H7 (cell line): ENCODE measurements at regions not wholly inside any gene's neighbourhood (a gene's known extent, or its start where the extent isn't known, plus 50 kb on each side); places are given as distances from the start of the nearest gene placed in this dataset.
A peak's percentile ranks its signal among the peaks of the same experiment; 100 is the strongest.

Source experiments
- DNase-seq: peaks from one replicate; pipeline ENCODE4 v3.0.0; 2012
- H3K27me3 ChIP-seq: 2 replicates; pipeline ENCODE4 v1.6.0; 2011; ENCODE audit warnings: mild to moderate bottlenecking, low read length; ENCODE audit not compliant: control insufficient read depth, insufficient read depth
- H3K36me3 ChIP-seq: replicated peaks from 2 replicates; pipeline ENCODE4 v1.5.1; 2011; ENCODE audit warnings: low read length; ENCODE audit not compliant: control insufficient read depth, insufficient read depth
- H3K4me3 ChIP-seq: 2 replicates; pipeline ENCODE4 v1.5.1; 2011; ENCODE audit warnings: low read depth, mild to moderate bottlenecking, control low read depth, low read length, moderate library complexity; ENCODE audit not compliant: insufficient read depth

GRCh38 chr20:11776687-11777086 lies 141.0 kb upstream of the BTBD3 start:
- DNase-seq = no peak
- Histone ChIP-seq H3K4me3 (no peak overlapping the region), H3K36me3 (no peaks in the 10 kb centered on the region), H3K27me3 (no peaks in the 10 kb centered on the region)

DNA sequence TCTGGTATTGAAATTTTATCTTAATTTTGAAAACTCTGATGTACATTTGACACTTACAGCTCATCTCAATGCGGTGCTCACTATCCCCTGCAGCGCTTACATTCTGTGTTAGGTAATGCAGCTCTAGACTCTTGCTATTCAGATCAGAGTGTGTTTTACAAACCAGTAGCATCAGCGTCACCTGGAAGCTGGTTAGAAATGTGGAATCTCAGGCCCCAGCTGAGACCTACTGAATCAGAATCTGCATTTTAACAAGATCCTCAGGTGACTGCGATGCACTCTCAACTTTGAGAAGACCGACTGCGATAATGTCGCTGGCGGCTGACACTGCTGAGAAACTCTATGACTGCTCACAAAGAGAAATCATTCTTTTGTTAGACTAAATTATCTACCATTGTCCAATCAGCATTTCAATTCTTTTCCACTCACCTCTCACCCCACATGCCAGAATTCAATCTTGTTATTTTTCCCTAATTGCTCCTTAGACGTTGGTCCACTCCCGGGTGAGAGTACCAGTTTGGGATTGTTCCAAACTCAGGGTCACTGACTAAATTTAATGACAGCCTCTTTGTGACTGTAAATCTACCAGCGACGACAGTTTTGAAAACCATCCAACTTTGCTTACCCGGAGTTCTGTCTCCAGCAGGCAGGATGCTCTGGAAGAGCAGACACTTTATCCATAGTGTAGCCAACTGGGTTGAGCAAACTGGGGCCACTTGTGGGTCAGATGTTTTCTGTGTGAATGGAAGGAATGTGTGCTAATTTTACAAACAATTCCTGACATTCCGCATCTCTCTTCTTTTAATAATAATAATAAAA lies 140.1 kb upstream of the BTBD3 start:
- no peak overlapping the region for H3K4me3 ChIP-seq
- no peaks in the 10 kb centered on the region for H3K36me3 ChIP-seq
- DNase-seq = no peak
- no peaks in the 10 kb centered on the region for H3K27me3 ChIP-seq

DNA sequence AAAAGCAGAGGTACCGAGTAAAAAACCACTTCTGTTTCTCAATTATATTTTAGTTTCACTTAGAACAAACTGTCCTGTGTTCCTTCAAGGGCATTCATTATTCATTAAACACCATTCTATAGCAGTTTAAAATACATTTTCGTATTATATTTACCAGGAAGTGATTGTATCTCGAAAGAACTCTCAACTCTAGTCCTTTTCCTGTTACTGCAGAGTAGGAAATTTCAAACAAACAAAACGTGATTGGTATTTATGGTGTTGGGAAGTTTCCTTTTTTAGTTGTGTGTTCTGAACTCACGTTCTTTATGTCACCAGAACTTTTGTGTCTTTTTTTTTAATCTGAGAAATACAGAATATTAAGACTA lies 139.5 kb upstream of the BTBD3 start:
- no peak for DNase-seq
- Histone ChIP-seq H3K36me3 (no peaks in the 10 kb centered on the region), H3K4me3 (no peak overlapping the region), H3K27me3 (no peaks in the 10 kb centered on the region)

DNA sequence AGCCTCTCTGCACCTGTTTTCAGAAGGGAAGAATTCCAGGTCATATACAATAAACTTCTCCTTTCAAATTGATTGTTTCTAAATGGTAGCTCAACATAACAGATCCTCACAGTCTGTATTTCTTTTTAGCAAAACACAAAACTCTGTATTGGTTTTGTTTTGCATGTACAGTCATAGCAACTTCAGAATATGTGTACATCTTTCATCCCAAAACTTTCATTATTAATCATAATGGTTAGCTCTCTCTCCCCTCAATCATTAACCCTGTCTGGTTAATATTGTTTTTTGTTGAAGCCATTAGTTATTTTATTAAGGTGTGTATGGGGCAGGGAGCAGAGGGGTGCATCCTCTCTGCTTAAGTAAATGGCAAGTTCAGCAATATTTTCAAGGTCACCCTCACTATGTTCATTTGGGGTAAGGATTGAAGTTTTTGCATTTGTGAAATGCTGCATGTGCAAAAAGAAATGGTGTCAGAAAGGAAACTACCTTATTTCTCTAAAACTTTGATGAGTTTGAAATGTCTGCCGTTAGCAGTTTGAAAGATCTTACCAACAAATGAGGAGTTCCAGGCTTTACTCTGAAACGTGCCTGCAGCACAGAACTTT lies 136.8 kb upstream of the BTBD3 start:
- H3K36me3 ChIP-seq = no peaks in the 10 kb centered on the region
- no peaks in the 10 kb centered on the region for H3K27me3 ChIP-seq
- H3K4me3 ChIP-seq = no peak overlapping the region
- no peak for DNase-seq

DNA sequence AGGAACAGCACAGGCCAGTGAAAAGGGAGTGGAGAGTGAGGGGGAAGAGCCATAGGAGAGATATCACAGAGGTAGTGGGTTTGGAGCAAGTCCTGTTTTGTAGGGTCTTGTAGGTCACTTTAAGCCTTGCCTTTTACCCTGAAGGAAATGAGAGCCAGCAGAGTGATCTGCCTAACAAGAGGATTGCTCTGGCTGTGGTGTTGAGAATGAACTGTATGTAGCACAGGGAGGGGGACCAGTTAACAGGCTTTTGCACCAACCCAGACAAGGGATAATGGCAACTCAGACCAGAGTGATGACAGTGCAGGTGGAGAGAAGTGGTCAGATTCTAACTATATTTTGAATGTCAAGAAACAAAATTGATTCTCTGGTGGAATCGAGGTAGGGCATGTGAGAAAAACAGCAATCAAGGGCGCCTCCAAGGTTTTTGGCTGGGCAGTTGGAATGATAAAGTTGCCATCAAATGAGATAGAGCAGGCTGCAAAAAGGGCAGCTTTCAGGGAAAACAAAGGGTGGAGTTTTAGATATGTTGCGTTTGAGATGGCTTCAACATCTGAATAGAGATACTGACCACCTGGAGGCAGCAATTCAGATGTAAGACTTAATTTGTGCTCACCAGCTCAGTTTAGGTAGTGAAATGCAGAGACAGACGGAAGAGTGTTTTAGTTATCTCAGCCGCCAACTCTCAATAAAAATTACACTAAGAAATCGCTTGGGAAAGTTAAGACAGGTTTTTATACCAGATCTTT lies 134.4 kb upstream of the BTBD3 start:
- no peaks in the 10 kb centered on the region for H3K27me3 ChIP-seq
- no peaks in the 10 kb centered on the region for H3K36me3 ChIP-seq
- H3K4me3 ChIP-seq = no peak overlapping the region
- peak; percentile 21 for DNase-seq

GRCh38 chr20:11785885-11786507 lies 131.7 kb upstream of the BTBD3 start:
- no peak for DNase-seq
- H3K36me3 ChIP-seq = no peaks in the 10 kb centered on the region
- no peaks in the 10 kb centered on the region for H3K27me3 ChIP-seq
- H3K4me3 ChIP-seq = no peak overlapping the region

- H3K4me3 ChIP-seq = no peak overlapping the region
- DNase-seq = no peak
- H3K27me3 ChIP-seq = no peaks in the 10 kb centered on the region
- no peaks in the 10 kb centered on the region for H3K36me3 ChIP-seq
These were observed 127.6 kb upstream of the BTBD3 start for GRCh38 chr20:11790046-11790445.

DNA sequence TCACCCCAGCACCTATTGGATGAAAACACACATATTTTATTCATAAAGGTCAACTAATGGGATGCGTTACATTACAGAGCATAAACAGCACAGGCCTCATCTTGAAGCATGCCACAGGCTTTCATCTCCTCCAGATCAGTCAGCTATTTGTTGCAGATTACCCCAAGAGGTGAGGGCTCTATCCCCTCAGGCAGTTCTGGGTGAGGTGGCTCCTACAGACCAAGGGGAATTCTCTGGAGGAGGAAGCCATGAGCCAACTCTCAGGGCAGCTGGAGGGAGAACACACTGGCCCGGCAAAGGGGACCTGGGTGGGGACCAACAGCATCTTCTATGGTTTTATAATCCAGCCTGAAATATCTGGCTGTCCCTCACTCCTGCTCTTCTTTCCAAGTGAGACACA lies 126.4 kb upstream of the BTBD3 start:
- H3K36me3 ChIP-seq = no peaks in the 10 kb centered on the region
- no peak overlapping the region for H3K4me3 ChIP-seq
- H3K27me3 ChIP-seq = no peaks in the 10 kb centered on the region
- DNase-seq = no peak

DNA sequence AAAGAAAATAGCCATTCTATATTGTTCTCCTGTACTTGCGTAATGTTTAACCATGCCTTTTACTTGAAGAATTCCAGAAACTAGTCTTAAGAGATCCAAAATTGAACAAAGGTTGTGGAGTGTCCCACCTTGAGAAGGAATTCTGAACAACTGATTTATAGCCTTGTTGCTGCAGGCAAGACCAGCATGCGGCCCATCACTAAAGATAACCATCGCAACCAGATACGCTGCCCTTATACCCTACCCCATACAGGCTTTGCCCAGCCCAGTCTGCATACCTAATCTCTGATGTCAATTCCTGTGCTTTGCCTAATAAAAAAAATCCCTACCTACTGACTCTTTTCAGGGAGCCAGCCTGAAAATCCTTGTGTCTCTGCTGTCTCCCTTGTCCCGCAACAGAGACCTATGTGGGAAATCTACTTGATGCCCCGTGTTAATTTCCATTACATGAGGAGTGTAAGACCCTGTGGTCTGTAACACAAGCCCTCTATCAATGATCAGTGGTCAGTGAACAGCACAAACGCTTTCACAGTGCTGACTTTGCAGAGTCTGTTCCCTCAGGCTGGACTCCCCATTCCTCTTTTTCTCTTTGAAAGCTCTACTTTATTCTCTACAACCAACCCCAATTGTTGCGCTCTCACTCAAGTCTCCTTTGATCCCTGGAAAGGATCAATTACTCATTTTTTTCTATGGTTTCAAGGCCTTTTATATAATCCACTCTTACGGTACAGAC lies 125.7 kb upstream of the BTBD3 start:
- H3K36me3 ChIP-seq = no peaks in the 10 kb centered on the region
- DNase-seq = no peak
- H3K27me3 ChIP-seq = no peaks in the 10 kb centered on the region
- no peak overlapping the region for H3K4me3 ChIP-seq

- no peak overlapping the region for H3K4me3 ChIP-seq
- no peaks in the 10 kb centered on the region for H3K36me3 ChIP-seq
- no peak for DNase-seq
- H3K27me3 ChIP-seq = no peaks in the 10 kb centered on the region
These were observed 125.1 kb upstream of the BTBD3 start for GRCh38 chr20:11792568-11792953.

DNA sequence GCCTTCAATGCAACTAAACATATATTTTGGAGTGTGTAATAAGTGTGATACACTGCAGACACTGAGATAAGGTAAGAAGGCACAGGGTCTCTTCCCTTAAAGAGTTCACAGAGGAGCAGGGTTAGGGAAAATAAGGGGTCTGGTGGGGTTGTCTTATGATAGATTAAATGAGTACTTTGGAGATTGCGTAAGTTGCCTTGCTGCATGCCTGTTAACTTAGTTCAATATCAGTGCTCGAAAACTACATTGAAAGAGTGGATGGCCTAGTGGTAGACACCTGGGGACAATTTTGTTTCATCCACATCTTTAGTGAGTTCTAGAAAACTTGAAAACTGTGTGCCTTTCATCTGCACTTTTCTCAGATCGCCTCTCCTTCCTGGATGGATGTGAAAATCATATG lies 123.2 kb upstream of the BTBD3 start:
- DNase-seq = no peak
- no peak overlapping the region for H3K4me3 ChIP-seq
- H3K27me3 ChIP-seq = no peaks in the 10 kb centered on the region
- H3K36me3 ChIP-seq = no peaks in the 10 kb centered on the region

- no peaks in the 10 kb centered on the region for H3K36me3 ChIP-seq
- no peak for DNase-seq
- no peak overlapping the region for H3K4me3 ChIP-seq
- H3K27me3 ChIP-seq = no peaks in the 10 kb centered on the region
These were observed 122.5 kb upstream of the BTBD3 start for GRCh38 chr20:11795071-11795615.

DNA sequence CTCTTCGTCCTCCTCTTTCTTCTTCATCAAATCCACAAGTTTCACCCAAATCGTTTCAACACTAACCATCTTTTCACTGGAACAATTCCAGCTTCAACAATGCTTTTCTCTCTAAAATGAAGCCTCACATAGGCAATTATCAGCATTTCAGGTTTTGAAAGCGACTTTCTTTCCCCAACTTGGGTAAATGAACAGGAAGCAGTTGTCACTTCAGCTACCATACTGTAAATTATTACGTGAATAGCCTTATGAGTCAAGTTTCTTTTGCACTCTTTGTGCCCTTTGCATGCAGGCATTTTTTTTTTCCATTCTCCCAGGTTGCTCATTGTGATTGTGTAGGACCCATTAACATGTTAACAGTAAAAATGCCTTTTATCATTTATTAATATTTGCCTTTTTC lies 121.7 kb upstream of the BTBD3 start:
- DNase-seq = no peak
- Histone ChIP-seq H3K36me3 (no peaks in the 10 kb centered on the region), H3K4me3 (no peak overlapping the region), H3K27me3 (no peaks in the 10 kb centered on the region)

GRCh38 chr20:11797156-11797555 lies 120.5 kb upstream of the BTBD3 start:
- Histone ChIP-seq H3K4me3 (no peak overlapping the region), H3K36me3 (no peaks in the 10 kb centered on the region), H3K27me3 (no peaks in the 10 kb centered on the region)
- no peak for DNase-seq
